Nucleus accumbens (tissue), 56 donors: ENCODE measurements at regions not wholly inside any gene's neighbourhood (a gene's known extent, or its start where the extent isn't known, plus 50 kb on each side); places are given as distances from the start of the nearest gene placed in this dataset.

Source experiments
- DNase-seq, 56 donors: peaks; one replicate each; lab custom pipeline; 2025; lab: John Stamatoyannopoulos, UW

DNA sequence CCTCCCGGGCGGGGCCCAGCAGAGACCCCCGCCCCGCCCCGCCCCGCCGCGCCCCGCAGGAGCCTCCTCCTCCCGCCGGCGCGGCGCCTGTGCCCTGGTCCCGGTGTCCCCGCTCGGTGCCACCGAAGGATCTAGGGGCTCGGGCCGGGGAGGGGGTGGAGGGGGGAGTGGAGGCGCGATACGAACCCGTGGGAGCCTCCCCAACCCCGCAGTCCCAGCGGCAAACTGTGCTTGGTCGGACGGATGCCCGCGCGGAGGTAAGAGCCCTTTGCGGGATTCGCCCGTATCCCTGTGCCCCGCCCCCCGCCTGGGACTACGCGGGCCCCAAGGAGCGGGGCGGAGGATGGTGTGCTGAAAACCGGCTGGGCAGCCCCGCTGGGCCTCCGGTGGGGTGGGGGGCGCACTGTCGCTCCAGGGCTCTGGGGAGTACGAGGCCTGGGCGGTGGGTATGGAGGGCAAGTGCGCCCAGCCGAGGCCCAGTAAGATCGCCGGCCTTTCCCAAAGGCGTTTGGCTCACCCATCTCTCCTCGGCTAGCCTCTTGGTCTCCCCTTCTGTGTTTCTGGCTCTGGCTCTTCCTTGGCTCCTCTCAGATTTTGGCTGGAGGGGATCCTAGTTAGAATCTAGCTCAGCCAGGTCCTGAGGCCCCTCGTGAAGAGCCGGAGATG is 65.6 kb upstream of the POLG start:
- DNase-seq = peak in 13 of 56 donors; percentile 9 to 73 (median 38)

DNA sequence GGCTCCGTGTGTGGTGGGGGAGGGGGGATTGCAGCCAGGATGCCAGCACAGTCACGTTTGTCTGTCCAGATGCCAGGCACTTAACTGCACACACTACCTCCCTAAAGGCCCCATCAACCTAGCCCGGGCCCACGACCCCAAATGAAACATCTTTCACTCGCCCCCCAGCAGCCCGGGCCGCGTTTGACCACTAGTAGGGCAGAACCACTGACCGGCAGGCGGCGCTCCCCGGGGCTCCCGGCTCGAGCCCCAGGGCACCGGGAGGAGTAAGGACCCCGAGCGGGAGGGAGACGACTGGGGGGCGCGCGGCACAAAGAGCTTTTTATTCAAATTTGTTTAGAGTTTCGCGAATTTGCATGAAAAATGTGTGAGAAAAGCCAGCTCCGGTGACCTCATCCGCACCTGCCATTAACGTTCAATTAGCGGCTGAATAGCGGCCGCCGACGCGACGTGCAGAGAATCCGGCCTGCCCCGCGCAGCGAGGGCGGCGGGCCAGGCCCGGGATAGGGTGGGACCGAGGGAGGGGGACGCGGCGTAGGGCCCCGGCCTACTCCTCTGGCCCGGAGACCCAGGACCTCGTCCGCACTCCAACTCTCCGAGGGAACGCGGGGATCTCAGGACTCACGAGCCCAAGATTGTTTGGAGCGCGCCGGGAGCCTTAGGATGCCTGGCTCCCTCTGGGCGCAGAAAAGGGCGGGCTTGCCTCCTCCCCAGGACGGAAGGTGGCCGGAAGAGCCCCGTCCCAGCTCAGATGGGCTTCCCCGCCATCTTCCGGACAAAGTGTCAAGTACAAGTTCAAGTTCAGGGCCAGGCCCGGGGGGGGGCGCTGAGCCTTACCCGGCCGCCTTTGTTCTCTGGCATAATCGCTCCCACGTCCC is 64.9 kb upstream of the POLG start:
- DNase-seq = peak in 35 of 56 donors; percentile 24 to 73 (median 49)

DNA sequence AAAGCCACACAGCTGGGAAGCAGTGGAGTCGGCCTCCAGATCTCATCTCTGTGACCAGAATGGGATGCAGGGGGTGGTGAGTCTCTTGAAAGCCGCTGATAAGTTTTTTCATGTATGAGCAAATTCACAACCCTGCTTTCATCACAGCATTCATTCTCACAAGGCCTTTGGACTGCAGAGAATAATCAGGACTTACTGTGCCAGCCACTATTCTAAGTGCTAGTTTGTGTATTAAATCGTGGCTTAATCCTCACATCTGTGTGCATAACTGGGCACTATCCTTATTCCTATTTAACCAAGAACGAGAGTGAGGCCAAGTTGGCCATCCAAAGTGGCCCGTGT is 64.2 kb upstream of the POLG start:
- DNase-seq = no peak

DNA sequence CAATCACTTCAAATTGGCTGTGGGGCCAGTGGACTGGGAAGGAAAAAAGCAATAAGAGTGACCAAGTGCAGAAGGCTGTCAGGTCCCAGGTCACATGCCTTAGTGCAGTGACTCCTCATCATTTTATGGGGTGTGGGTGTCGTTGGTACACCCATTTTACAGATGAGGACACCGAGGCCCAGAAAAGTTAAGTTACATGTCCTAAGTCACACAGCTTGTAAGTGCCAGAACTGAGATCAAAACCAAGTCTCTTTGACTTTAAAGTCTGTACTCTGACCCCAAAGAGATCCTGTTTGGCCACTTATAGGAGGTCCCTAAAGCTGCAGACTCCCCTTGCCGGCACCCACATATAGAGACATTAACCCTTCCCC is 63.0 kb upstream of the POLG start:
- DNase-seq = no peak

DNA sequence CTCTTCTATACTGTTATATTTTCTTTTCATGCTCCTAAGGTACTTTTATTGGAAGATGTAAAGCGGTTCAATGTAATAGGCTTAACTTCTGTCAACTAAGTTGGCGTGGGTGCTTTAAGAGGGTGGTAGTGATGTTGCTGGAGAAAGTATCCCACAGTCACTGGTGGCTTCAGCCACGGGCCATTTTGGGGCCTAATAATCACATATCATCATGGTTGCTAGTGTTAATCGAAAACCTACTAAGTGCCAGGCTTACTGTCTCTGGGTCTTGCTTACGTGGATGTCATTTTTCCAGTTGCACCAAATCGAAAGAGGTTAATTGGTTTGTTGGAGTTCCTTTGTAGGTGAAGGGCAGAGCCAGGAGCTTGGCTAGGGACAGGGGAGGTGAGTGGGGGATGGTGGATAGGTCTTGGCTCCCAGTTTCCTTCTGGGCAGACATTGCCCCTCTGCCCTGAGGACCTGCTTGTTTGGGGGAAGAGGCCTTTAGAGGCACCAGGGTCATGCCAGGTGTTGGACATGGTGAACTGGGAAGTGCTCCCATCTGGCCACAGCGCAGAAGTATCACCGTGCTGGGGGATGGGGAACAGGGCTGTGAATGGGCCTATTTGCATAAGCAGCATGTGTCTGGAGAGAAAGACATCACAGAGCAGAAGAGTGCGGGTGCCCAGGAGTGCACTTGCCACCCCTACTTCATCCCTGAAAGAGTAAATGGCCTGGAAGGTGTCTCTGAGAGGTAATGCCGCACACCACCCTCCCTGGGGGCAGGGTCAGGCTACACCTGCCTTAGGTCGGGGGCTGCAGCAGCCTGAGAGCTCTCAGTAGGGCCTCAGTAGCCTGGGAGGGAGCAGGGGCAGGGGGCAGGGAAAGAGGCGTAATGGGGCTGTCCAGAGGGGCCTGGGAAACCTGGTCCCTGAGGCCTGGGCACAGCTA is 62.4 kb upstream of the POLG start:
- no peak for DNase-seq

DNA sequence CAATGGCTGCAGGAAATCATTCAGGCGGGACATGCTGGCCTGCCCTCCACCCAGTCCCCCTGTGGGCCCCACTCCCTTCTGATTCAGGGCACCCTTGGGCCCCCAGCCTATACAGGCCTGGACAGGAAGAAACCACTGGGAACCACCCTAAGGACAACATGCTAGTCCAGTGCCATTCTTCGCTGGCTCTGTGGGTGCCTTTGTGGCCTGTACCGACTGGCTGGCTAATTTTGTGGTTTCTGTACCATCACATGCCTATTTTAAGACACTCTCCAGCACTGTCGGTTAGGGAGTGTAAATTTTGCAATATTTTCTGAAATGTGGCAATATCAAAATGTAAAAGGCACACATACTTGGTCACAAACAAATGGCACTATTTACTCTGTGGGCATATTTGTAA is 61.4 kb upstream of the POLG start:
- DNase-seq = no peak

DNA sequence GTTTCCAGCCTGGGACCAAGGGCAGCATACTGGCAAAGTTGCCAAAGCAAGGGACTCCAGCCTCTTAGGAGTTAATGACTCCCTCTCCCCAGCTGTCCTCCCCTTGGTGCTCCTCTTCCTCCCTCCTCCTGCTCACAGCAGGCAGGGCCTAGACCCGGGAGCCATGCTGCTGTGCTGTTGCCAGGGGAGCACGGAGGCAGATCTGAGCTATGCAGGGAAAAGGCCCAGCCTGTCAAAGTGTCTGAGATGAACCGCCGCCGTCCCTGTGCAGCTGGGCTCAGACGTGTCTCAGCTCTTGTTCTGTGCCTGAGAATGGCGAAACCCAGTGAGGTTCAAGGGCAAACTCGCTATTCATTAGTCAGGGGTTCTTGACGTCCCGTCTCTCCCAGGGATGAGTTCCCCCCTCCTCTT is 60.8 kb upstream of the POLG start:
- DNase-seq = peak in 19 of 56 donors; percentile 15 to 57 (median 28)

DNA sequence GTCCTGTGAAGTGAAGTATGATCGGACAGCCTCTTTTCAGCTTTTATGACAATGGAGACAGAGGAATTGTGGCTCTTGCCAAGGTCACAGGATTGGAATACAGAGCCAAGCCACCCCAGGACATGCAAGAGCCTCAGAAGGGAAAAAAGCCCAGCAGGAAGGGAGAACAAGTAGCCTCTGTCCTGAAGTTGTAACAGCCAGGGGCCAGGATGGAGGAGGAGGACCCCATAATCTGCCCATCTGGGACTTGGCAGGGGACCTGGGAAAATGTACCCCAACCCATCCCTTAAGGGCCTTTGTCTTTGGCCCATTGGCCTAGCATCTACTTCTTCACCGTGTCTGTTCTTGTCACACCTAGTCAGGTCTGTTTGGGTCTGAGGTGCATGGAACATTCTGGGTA is 60.4 kb upstream of the POLG start:
- no peak for DNase-seq

DNA sequence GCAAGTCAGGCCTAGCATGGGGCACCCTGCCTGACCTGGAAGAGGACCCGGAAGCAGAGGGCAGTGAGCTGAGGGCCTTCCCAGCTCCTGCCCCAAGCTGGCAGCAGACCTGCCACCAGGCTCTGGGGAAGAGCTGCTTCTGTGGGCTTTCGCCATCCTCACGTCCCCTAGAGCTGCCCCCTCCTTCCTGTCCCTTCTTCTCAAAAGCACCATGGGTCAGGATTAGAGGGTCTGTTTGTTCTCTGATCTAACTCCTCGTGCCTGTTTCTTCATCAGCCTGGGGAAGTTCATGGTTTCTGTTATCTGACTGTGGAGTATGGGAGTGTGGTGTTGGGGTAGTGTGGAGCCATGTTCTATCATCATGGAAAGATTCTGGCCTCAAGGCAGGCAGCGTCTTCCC is 58.4 kb upstream of the POLG start:
- DNase-seq = no peak

DNA sequence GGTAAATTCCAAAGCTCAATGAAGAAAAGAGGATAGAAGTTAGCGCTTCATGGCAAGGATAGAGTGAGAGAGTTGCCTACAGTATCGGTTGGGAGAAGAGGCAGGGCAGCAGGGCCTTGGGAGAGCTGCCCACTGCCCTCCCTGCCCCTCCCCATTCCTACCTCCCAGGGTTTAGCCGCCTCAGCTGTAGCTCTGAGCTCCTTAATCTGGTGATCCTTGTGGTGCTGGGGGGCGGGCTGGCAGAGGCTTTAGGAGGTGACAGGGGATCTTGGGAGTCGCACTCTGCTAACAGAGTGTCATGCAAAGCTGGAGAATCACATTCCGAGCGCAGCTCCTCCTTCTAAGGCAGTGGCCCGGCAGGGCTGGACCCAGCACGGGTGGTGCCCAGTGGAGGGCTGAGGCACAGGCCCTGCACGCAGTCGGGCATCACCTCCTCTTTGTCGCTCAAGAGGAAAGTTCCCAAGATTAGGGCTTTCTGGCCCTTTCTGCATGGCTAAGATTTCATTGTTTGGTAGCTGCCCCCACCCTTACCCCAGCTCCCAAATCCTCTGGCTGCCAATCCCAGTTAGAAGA is 57.1 kb upstream of the POLG start:
- no peak for DNase-seq

DNA sequence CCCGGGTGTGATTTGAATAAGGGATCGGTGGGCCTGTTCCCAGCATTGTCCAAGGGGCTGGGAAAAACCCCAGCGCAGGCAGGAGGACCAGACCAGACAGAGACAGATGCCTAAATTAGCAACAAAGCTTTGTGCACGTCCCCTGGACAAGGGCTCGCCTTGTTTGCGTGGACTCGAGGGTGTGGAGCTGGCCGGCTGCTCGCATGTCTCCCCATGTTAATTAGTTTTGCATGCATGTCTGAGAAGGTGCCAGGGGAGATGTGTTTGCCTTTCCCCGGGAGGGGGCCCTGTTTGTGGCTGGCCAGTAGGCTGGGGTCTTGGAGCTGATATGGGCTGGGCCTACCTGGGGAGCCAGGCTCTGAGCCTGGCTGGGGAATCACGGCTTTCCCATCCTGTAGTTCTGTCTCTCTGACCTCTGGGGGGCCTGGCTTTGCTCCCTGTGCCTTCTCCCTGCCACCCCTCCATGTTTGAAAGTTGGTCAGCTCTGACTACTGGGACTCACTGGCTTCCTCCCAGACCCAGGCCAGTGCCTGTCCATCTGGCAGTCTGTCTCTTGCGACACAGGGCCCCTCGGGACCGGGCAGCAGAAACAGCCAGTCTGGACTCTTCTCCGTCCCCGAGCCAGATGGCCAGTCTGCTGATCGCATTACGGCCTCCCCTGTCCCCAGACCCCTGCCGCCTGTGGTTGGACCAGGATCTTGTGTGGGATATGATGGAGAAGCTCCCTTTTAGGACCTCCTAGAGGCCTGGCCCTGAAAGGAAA is 55.4 kb upstream of the POLG start:
- peak in 8 of 56 donors; percentile 12 to 55 (median 34) for DNase-seq

DNA sequence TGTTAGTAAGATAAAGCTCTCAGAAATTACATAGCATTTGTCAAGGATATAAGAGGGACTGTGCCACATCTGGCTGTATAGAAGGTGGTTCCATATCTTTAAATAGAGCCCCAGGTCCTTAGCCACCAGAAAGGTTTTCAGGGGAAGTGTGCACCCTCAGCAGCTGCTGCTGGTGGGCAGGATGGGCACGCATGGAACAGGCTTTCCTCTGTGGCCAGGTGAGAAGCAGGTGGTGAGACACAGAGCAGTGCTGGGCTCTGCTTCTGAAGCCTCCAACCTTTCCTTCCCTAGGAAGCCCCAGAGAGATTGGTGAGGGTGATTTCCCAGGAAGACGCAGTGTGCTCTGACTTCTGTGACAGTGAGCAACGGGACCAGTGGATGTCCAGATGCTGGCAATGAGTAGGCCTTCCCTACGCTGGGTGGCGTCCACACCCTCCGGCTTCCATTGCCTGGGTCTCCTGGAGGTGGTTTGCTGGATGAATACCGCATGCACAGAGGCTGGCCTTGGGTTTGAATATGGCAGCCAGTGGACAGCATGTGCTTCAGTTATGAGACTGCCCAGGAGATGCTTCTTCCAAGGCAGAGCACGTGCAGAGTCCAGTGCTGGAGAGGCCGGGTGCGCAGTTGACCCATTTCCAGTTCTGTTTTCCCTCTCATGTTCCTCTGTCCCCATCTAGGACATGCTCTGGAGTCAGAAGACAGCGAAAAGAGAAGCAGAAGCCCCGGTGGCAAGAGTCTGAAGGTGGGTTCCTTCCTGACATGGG is 52.7 kb upstream of the POLG start:
- no peak for DNase-seq

DNA sequence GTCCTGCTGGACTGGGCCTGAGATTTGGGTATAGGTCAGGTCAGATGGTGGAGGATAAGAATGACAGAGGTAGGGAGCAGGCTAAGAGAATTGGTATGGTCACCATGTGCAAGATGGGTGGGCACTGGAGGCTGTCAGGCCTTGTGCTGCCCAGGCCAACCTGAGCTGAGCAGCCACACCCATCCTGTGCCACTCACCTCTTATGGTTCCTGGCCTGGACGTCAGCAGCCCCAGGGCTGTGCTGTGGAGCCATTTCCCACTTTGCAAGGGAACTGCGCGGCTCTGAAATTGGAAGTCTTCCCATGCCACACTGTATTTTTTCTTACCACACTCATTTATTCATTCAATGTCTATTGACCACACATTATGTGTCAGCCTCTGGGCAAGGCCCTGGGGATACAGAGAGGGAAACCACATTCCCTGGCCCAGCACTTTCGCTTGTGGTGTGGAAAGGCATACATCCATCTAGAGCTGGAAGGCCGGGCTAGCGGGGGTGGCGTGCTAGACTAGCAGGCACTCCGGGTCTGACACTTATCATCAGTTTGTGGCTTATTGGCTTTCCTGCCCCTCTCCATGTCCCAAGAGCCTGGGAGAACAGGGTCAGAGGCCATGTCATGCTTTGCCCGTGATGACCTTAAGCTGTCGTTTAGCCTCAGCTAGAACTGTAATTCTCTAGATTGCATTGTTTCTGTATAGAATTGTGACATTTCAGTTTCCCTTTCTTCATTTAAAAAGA is 51.1 kb upstream of the POLG start:
- DNase-seq = no peak
